ENCODE measurements at regions not wholly inside any gene's neighbourhood (a gene's known extent, or its start where the extent isn't known, plus 50 kb on each side); places are given as distances from the start of the nearest gene placed in this dataset.

DNA sequence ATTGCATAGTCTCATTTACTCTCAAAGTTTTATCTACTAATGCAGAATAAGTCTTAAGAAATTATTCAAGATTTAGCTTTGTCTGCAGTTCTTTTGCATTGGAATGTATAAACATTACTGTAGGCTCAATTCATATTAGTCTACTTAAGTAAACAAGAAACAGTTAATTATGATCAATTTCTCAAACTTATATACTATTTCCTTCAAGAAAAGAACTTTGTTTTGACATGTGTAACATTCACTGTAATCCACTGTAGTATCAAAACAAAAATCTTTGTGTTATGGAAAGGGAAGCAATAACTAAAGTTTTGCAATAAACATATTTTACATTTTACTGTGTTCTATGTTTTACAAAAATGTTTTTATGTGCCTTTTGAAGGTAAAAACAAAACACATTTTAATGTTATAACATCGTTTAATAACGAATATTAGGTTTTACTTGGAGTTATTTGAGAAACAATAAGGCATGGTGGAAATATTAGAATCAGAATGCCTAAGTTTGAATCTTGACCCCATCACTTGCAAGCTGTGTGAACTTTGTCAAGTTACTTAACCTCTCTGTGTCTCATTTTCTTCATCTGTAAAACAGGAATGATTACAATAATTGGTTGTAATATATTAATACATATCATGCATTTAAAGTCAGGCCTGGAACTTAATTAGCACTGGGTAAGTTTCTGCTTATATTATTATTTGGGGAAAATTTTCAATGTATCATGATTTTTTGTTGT, 77.0 kb upstream of the DPH5 start:
- TF ChIP-seq CTCF (conservative IDR thresholded peaks at IDR 0.05; ENCODE audit: low read length) (no peak), EZH2phosphoT487 (IDR thresholded peaks at IDR 0.05; ENCODE audit: borderline replicate concordance) (no peak)
